ENCODE measurements at regions not wholly inside any gene's neighbourhood (a gene's known extent, or its start where the extent isn't known, plus 50 kb on each side); places are given as distances from the start of the nearest gene placed in this dataset.

DNA sequence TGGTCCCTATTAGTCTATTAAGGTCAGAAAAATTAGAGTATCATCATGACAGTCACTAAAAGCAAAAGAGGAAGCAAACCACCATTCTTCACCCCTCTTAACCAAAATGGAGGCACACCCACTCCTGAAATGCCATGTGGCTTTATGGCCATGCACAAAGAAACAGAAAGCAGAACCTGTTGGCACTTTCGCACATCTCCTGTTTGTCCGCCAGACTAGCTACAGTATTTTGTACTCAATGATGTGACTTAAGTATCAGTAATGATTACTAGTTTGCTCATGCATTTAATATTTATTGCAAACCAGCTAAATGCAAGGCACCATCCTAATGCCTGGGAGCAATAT, 70.2 kb upstream of the GNAO1 start:
- TF ChIP-seq CTCF (IDR thresholded peaks at IDR 0.05): no peak
- TF ChIP-seq POLR2A (IDR thresholded peaks at IDR 0.05): no peak
